CD4-positive, alpha-beta T cell treated with Interleukin-21 for 1 hour (primary cell): ENCODE measurements at regions not wholly inside any gene's neighbourhood (a gene's known extent, or its start where the extent isn't known, plus 50 kb on each side); places are given as distances from the start of the nearest gene placed in this dataset.

Experiments
- DNase-seq: peaks from one replicate; pipeline ENCODE4 v3.0.0-alpha.2; 2020

GRCh38 chr11:110035357-110035756 lies 57.8 kb upstream of the ZC3H12C start:
- DNase-seq, result no peak

GRCh38 chr11:110038201-110038600 lies 55.0 kb upstream of the ZC3H12C start:
- DNase-seq, result no peak
